Left lobe of liver (tissue), 2 donors: ENCODE measurements at regions not wholly inside any gene's neighbourhood (a gene's known extent, or its start where the extent isn't known, plus 50 kb on each side); places are given as distances from the start of the nearest gene placed in this dataset.
"Not testable (repeated sequence)": the region's sequence is repeated elsewhere in the genome, so short reads cannot be mapped to it uniquely, and the experiment has no call there.

Experiments
- ATAC-seq: fragments of 200-7000 bp; cut with Tn5 transposase; one replicate; pipeline ENCODE4 v1.9.1; 2020; ENCODE audit warnings: mild to moderate bottlenecking, moderate library complexity
- DNase-seq: peaks from one replicate; pipeline ENCODE4 v3.0.0-alpha.2; 2020; ENCODE audit warnings: low spot score
- donor health status: DM: no; HTN: no; CAD: no; lungs with moderate emphysema.
- donor health status: DM: no; HTN: yes; CAD: no.

DNA sequence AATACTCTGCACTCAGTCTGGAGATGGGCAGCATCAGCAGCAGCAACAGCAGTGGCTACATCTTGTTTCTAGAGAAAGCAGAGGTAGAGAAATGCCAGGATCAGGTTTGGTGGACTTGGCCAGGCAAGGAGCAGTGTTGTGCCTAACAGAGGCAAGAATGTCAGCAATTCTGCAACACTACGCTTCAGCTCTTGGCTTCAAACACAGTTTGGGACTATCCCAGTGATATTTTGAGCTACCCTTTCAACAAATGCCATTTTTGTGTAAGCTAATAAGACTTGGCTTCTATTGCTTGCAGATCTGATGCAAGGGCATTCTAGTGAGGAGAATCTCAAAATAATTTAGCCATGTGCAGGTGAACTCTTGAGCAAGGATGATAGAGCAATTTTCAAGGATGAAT is 271.3 kb downstream of the PCDH20 start:
- ATAC-seq, result no peak
- DNase-seq, result no peak

DNA sequence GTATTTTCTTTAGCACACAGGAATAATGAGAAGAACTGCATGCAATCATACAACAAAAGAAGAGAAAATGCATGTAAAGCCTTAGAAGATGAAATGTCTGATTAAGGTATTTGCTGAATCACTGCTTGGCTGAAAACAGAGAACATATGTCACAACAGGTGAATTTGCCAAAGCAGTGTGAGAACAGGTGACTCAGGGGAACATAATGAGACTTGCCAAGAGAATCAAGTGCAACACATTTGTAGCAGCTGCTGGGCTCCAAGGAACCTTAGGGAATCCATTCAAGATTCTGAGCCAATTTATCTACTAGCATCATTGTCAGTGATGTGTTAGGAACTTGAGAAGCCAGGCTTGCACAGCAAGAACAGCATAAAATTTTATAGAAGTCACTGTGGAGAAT is 273.1 kb downstream of the PCDH20 start:
- DNase-seq, result no peak
- ATAC-seq, result no peak

DNA sequence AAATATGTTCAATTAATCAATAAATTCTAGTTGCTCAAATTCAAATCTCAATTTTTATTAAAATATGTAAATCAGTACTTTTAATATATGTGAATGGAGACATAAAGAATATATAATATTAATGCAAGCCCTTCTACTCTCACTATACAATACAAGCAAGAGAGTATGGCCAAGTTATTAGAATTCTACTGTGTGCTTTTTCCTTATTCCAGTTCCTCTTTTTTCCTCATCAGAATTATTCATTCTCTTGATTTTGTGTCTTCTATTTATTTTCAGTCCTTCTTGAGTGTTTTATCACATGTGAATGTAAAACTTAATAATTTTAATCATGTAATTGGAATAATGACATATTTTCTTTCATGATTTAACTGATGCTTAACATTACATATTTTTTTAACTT is 276.8 kb downstream of the PCDH20 start:
- DNase-seq (no peak), ATAC-seq (no peak)

DNA sequence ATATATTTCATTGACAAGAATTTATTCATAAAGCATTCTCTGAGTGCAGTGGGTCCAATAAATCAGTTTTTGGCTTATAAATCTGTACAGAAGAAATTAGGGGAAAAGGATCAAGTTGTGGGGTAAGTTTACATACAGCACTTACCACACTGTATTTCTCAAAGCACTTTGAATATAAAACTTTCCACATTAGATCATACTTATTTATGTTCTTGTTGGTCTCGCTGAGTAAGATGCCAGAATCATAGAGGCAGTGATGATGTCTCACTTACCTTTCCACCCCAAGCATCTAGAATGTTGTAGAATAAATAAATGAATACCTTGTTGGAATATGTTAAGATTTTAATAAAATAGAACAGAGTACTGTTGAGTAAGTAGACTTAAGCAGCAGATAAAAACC is 279.1 kb downstream of the PCDH20 start:
- ATAC-seq, result no peak
- no peak for DNase-seq

DNA sequence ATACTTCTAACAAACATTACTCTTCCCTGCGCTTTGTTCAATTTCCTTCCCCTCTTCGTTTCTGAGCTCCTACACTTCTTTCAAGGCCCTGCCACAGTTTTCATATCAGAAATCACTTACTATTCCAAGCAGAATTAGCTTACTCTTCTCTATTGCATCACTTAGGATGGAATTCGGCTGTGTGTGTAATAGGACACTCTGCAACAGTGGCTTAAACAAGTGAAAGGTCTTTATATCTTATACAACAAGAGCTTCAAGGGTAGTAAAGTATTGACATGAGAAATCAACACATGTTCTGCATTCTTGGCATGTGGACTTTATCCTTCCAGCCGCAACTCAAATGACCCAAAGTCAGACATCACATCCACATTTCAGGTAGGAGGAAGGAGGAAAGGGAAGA is 279.6 kb downstream of the PCDH20 start:
- ATAC-seq (no peak), DNase-seq (no peak)

DNA sequence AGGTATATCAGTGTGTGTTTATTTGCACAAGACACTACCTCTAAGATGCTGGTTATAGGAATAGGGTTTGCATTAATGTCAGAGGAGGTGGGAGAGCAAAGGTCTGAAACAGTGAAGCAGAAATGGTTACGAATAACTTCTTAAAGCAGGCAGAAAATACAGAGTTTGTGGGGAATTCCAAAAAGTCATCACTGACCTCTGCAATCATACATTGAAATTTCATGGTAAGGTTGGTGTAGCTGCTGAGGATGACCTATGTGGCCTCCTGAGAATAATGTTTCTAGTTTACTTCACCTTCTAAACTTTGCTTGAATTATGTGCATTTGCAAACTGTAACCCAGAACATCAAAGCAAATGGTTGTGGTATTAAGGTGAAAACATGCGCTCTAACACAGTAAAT is 280.1 kb downstream of the PCDH20 start:
- DNase-seq (no peak), ATAC-seq (no peak)

DNA sequence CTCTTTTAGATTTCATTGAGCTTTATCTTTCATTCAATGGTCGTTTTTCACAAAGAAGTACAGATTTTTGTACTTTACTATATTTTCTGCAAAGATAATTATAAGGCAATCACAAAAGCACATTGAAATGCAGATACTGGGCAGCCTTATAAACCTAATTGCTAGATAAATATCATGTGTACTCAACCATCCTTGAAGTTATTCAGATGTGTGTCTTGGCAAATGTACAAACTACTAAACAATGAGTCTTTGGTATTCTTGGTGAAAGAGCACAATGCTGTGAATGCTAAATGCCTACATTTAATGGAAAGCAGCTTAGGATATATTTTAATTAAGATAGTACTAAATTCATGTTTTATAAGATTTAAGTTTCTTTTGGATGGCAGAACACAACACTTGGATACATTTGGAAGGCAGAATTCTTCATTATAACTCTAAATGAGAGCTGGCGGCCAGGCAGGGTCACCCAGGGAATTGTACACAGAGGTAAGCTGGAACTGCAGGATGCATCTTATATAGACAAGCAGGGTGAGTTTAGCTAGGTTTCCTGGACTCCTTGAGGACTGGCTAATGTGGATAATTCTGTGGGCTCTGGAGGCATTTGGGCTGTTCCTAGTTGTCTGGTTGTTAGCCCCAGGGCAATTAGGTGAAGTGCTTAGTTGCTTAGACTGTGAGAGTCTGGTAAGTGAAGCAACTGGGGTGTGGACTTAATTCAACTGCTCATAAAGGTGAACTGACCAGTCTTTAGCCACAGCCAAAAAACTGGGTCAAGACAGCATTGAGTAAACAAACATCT is 286.6 kb downstream of the PCDH20 start:
- DNase-seq, result no peak
- no peak for ATAC-seq

DNA sequence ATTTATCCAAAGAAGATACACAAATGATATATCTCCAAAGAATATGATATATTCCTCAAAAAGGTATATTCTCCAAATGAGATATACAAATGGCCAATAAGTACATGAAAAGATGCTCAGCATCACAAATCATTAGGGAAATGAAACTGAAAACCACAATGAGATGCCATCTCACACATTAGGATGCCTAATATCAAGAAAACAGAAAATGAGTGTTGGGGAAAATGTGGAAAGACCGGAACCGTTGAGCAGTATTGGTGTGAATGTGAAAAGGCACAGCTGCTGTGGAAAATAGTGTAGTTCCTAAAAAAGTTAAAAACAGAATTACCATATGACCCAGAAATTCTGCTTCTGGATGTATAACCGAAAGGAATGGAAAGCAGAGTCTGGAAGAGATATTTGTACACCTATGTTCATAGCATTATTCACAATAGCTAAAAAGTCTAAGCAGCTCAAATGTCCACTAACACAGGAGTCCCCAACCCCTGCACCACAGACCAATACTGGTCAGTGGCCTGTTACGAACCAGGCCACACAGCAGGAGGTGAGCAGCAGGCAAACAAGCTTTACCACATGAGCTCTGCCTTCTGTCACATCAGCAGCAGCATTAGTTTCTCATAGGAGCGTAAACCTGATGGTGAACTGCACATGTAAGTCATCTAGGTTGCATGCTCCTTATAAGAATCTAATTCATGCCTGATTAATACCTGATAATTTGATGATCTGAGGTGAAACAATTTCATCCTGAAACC is 291.9 kb downstream of the PCDH20 start:
- ATAC-seq, result no peak

DNA sequence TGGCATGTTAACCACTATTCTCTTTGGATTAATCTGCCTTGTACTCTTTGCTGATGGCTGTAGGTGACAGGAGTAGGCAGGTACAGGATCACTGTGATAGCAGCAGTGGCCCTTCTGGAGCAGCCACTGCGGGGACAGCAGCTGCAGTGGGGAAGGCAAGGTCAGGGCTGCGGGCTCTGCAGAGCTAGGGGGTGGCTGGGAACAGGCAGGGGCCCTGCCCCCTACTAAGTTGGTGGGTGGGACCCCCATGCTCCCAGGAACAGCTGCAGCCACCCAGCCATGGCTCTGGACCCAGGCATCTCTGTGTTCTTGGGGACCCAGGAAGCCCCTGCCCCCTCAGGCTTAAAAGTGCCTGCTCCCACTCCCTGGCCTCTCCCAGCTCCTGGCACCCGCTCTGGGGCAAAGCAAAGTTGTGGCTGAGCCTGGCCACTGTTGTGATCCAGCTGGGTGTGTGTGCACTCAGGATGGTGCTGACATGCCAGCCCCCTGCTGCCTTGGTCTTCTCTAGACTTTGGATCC is 302.4 kb downstream of the PCDH20 start:
- no peak for DNase-seq
- no peak for ATAC-seq

More for the DNA sequence above, 291.9 kb downstream of the PCDH20 start:
- DNase-seq, result no peak

DNA sequence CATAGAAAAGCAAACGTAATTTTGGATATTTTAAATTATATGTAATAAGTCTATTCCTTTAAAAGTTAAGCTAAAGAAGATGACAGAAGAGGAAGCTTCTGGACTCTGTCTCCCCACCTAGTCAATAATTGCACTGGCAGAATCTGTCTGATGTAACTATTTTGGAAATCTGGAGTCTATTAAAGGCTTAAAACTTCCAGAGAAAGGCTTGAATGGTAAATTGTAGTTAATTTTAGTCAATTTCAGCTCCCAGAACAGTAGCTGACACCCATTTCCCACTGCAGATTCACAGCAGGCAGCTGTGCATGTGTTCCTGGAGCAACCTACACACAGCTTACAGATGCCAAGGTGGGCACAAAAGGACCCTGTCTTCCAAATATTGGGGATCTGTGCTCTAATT is 304.1 kb downstream of the PCDH20 start:
- ATAC-seq (no peak), DNase-seq (no peak)

DNA sequence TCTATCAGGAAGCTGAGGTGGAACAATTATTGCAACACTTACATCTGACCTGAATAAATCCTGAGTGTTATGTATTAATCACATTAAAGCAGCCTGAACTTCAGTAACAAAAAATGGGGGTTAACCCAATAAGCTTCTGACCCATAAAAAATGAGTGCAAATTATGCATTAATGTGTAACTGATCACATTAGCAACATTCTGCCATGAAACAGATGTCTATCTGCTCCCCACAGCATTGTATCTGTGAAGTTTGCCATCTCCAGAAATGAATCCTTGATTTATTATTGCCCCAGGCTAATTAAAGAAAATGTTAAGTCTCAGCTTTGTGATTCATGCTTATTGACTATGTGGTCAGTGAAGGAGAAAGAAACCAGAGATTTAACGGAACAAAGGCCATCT is 304.9 kb downstream of the PCDH20 start:
- DNase-seq, result no peak
- no peak for ATAC-seq

DNA sequence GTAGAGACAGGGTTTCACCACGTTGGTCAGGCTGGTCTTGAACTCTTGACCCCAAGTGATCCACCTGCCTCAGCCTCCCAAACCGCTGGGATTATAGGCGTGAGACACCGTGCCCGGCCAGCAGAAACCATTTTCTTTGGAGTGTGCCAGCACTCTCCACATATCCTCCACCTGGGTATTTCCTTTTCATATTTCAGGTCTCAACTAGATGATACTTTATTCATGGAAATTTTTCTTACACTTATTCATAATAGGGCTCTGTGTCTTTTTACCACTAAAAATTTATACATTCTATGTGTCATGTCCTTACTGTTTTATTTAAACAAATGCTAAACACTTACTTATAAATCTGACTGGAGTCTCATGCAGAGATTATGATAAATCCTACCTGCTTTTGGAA is 305.9 kb downstream of the PCDH20 start:
- ATAC-seq, result no peak
- no peak for DNase-seq

DNA sequence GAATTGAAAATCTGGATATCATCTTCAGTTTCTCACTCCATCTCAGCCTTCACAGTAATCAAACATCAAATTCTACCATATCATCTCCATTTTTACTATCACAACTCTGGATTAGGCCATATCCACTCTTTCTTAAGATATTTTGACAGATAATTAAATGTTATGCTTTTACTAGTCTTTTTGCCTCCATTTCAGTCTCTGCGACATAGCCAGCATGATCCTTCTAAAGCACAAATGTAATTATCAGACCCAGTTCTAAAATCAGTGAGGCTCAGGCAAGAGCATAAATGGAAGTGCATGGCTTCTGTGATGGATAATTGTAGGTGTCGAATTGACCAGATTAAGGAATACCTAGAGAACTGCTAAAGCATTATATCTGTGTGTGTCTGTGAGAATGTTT is 307.7 kb downstream of the PCDH20 start:
- DNase-seq (no peak), ATAC-seq (no peak)

DNA sequence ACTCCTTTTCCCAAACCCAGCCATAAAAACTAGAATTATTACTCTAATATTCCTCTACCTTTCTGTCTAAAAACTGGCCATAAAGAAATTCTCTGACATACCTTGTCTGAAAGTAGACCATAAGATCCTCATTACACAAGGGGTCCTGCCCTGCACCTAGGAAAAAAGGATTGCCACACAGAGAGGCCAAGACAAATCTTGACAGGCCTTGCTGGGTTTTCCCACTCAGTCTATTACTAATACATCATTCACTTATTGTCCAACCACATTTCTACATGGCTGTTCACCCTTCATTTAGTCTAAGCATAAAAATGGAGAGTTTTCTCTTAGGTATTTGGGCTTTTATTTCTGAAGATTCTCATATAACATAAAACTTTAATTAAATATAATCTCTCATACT is 319.8 kb downstream of the PCDH20 start:
- DNase-seq (no peak), ATAC-seq (no peak)

DNA sequence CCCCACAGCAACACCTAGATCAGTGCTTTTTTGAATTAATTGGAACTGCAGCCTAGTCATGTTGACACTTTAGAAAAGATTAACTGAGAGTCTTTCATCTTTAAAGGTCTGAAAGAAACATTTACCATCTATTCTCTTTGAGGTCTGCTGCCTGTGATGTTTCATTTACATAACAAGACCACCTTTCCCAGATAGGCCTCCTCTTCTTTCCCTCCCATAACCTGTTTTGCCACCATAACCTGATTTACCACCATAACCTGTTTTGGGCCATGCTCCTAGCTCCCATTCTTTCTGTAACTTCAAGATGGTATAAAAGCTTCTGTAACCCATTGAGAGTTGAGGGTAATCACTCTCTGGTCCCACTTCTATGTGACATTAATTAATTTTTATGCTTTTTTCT is 320.8 kb downstream of the PCDH20 start:
- DNase-seq, result no peak
- ATAC-seq, result no peak

DNA sequence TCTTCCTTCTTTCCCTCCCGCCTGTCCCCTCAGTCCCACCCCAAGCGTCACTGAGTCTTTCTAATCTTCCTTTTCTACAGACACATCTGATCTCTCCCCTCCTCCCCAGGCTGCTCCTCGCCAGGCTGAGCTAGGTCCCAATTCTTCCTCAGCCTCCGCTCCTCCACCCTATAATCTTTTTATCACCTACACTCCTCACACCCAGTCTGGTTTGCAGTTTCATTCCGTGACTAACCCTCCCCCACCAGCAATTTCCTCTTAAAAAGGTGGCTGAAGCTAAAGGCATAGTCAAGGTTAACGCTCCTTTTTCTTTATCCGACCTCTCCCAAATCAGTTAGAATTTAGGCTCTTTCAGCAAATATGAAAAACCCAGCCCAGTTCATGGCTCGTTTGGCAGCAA is 325.8 kb downstream of the PCDH20 start:
- DNase-seq, ATAC-seq: not testable (repeated sequence)

DNA sequence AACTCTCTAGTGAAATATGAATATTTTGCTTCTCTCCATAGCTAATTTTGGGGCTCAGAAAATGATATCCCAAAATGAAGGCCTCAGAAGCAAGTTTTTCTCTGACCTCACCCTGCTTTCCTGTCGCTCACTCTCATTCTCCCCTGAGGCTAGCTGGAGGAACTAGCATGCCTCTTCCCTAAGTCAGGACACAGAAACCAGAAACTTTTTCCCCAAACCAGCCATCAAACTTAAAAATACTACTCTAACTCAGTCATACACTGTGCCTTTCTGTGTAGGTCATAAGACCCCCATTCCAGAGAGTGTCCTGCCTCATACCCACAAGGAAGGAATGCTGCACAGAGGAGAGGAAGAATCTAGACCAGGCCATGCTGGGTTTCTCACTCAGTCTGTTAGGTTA is 329.6 kb downstream of the PCDH20 start:
- no peak for ATAC-seq
- no peak for DNase-seq

DNA sequence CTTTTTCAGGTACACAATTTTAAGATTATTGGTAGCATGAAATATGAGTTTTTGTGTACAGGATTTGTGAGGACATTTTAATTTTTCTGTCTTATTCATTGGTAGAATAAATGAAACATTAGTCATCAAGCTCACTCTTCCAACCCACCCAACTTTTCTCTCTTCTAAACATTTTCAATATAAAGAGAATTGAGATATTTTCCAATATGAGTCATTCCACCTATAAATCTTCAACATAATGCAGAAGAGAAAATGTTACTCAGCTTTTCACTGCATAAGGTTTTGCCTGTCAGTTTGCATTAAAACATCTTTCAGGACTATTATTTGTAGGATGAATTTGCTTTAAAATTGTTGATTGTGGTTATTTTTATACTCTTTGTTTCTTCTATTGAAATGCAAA is 330.7 kb downstream of the PCDH20 start:
- no peak for DNase-seq
- no peak for ATAC-seq

DNA sequence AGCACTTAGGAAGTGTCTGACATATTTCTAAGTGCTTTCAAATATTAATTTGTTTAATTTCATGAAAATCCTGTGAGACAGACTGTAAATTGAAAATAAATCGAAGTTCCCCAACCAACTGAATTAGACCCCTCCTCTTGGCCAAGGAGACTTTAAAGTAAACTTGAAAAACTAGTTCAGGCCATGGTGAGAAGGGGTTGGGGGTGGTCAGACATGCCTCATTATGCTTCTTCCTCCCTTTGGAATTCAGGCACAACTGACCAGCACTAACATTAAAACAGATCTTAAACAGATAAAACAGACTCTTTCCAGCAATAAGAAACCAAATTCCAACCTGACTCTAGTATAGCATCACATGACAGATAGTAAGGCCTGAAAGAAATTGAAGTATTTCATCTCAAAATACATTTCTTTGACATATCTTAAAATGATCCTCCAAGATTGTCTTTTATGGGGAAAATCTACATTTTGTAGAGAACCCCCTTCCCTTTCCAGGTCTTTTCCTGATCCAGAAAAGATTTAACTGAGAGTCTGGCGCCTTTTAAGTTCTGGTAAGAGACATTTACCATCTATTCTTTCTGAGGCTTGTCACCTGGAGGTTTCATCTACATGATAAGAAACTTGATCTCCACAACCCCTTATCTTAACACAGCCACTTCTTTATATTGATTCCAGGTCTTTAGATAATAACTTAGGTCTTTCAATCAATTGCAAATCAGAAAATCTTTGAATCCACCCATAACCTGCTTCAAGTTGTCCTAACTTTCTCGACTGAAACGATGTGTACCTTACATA is 336.5 kb downstream of the PCDH20 start:
- ATAC-seq, result no peak
- DNase-seq, result no peak

DNA sequence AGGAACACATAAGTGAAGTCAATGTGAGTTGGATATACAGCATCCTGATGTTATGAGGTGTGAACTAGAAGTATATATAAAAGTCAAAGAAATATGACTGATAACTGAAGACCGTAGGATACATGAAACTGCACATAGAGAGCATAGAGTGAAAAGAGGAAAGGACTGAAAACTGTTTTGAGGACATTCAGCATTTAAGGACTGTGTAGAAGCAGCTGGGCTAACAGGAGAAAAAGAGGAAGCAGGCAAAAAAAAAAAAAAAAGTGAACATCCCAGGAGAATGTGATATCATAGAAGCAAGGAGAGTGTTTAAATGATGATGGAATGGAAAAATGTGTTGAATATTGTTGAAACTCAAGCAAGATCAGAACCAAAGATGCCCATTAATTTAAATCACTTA is 363.5 kb downstream of the PCDH20 start:
- ATAC-seq (no peak), DNase-seq (no peak)

DNA sequence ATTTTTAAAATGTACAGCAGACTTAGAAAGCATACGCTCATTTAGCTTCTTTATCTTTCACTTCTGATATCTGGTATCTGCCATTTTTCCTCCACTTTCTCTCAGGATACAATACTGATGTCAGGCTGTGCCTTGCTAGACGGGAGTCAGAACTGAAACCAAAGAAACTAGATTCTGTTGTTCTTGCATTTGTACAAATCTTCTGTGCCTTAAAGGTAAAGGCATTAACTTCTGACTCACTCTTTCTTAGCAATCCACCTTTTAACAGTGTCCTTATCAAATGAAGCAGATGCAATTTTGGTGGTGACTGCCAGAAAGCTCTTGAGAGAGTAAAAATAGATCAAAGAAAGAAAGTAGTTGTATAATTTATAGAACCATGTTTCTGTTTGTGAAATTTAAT is 370.4 kb downstream of the PCDH20 start:
- no peak for DNase-seq

DNA sequence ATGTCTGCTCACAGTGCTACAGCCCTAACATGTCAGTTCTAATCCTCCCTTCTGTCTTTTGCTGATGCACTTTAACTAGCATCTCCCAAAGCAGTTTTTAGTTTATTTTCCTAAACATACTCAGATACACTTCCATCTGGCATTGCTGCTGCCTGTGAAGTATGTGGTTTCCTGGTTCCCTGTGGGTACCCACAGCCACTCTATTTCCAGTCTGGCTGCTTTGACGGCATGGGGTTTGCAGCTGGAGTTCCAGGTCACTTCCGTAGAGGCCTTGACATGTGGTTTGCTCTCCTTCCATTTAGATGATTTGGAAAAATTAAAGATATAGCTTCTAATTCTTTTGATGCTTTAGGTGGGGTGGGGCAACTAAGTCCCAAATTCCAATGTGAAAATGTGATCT is 375.5 kb downstream of the PCDH20 start:
- no peak for ATAC-seq
- no peak for DNase-seq

More for the DNA sequence above, 370.4 kb downstream of the PCDH20 start:
- ATAC-seq, result no peak
